ENCODE measurements at regions not wholly inside any gene's neighbourhood (a gene's known extent, or its start where the extent isn't known, plus 50 kb on each side); places are given as distances from the start of the nearest gene placed in this dataset.

- no peaks in the 10 kb centered on the region for H3K27me3 ChIP-seq
- H3K9me3 ChIP-seq = peaks cover 0 to 23% of the 10 kb centered on the region in 2 donors
- TF ChIP-seq CTCF (IDR thresholded peaks at IDR 0.05) = no peak
- ATAC-seq (no peak), DNase-seq (no peak)
- no peaks in the 10 kb centered on the region for H3K36me3 ChIP-seq
- no peak overlapping the region for H3K27ac ChIP-seq
- H3K4me1 ChIP-seq = no peaks in the 10 kb centered on the region
- no peak overlapping the region for H3K4me3 ChIP-seq
- intact Hi-C loops (cut with DNase I) = no loop called here
Observed at GRCh38 chr3:178090899-178091298, 445.3 kb upstream of the KCNMB2 start.

GRCh38 chr3:178095522-178095921, 440.7 kb upstream of the KCNMB2 start:
- intact Hi-C loops (cut with DNase I) = no loop called here
- Histone ChIP-seq H3K9me3 (peaks cover 0 to 23% of the 10 kb centered on the region in 2 donors), H3K4me3 (no peak overlapping the region), H3K27ac (no peak overlapping the region), H3K27me3 (no peaks in the 10 kb centered on the region), H3K36me3 (no peaks in the 10 kb centered on the region), H3K4me1 (no peaks in the 10 kb centered on the region)
- DNase-seq = no peak
- no peak for TF ChIP-seq CTCF (IDR thresholded peaks at IDR 0.05)
- no peak for ATAC-seq

- no peak overlapping the region for H3K27ac ChIP-seq
- intact Hi-C loops (cut with DNase I) = no loop called here
- H3K4me3 ChIP-seq = no peak overlapping the region
- no peak for ATAC-seq
- H3K27me3 ChIP-seq = no peaks in the 10 kb centered on the region
- TF ChIP-seq CTCF (IDR thresholded peaks at IDR 0.05) = no peak
- no peaks in the 10 kb centered on the region for H3K4me1 ChIP-seq
- no peaks in the 10 kb centered on the region for H3K36me3 ChIP-seq
- no peak for DNase-seq
- peaks cover 0 to 20% of the 10 kb centered on the region in 2 donors for H3K9me3 ChIP-seq
Observed at GRCh38 chr3:178096955-178097354, 439.3 kb upstream of the KCNMB2 start.

- Histone ChIP-seq H3K27me3 (no peaks in the 10 kb centered on the region), H3K4me1 (no peaks in the 10 kb centered on the region), H3K27ac (no peak overlapping the region), H3K4me3 (no peak overlapping the region), H3K9me3 (peaks cover 0 to 17% of the 10 kb centered on the region in 2 donors), H3K36me3 (no peaks in the 10 kb centered on the region)
- no peak for TF ChIP-seq CTCF (IDR thresholded peaks at IDR 0.05)
- ATAC-seq (peak; percentile 66), DNase-seq (peak in 2 of 4 donors; percentile 80 to 92)
- intact Hi-C loops (cut with DNase I) = no loop called here
Observed at GRCh38 chr3:178097576-178097975, 438.7 kb upstream of the KCNMB2 start.

- peaks cover 0 to 4% of the 10 kb centered on the region in 2 donors for H3K9me3 ChIP-seq
- H3K36me3 ChIP-seq = no peaks in the 10 kb centered on the region
- ATAC-seq (no peak), DNase-seq (no peak)
- intact Hi-C loops (cut with DNase I) = no loop called here
- no peak overlapping the region for H3K4me3 ChIP-seq
- H3K27ac ChIP-seq = no peak overlapping the region
- no peak for TF ChIP-seq CTCF (IDR thresholded peaks at IDR 0.05)
- H3K4me1 ChIP-seq = no peaks in the 10 kb centered on the region
- H3K27me3 ChIP-seq = no peaks in the 10 kb centered on the region
Observed at GRCh38 chr3:178099274-178099673, 437.0 kb upstream of the KCNMB2 start.
